ENCODE measurements at regions not wholly inside any gene's neighbourhood (a gene's known extent, or its start where the extent isn't known, plus 50 kb on each side); places are given as distances from the start of the nearest gene placed in this dataset.

GRCh38 chr11:123286761-123287160 lies 91.7 kb upstream of the CLMP start:
- no peak for TF ChIP-seq JUND (IDR thresholded peaks at IDR 0.05; ENCODE audit: low read depth)
- no peak for DNase-seq (ENCODE audit: low read depth in 1 of 2, low spot score in 1 of 2)
- in situ Hi-C loops (cut with HindIII; ENCODE audit: low pct_unique_long_range_greater_than_20kb, low sequenced_read_pairs), result no loop called here

- in situ Hi-C loops (cut with HindIII; ENCODE audit: low pct_unique_long_range_greater_than_20kb, low sequenced_read_pairs), result no loop called here
- no peak for TF ChIP-seq JUND (IDR thresholded peaks at IDR 0.05; ENCODE audit: low read depth)
- no peak for DNase-seq (ENCODE audit: low read depth in 1 of 2, low spot score in 1 of 2)
These were observed 91.2 kb upstream of the CLMP start for GRCh38 chr11:123286255-123286654.

DNA sequence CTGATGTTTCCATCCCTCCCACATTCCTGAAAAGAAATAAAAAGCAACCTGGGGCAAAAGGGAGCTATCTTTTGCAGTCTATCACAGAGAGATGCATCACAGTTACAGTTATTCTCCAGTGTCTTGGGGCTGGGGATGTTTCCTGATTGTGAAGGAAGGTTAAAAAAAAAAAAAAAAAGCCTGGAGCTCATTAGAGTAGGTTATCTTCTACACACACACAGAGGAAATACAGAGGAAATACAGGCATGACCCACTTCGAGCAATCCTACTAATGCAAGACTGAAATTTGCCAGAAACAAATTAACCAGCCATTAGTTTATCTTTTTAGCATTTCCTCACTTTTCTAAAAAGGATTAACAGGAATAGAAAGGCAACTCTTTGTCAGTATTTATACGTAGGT lies 89.4 kb upstream of the CLMP start:
- DNase-seq (ENCODE audit: low read depth in 1 of 2, low spot score in 1 of 2), result no peak
- TF ChIP-seq JUND (IDR thresholded peaks at IDR 0.05; ENCODE audit: low read depth), result no peak
- in situ Hi-C loops (cut with HindIII; ENCODE audit: low pct_unique_long_range_greater_than_20kb, low sequenced_read_pairs), result no loop called here

DNA sequence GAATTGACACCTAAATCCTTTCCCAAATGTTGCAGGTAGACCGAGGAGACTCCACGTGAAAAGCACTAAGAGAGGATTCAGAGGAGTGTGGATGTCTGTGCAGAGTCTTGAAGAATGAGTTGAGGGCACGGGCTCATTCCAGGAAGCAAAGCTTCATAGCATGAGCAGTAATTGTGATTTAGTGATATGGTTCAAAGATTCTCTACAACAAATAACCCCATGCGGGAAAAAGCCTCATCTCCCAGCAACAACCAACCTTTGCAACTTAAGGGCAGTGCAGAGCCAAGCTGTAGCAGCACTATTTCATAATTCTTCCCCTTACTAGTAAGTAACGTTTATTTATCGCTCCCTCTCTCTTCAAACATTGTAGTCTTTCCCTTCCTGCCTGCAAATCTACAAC lies 87.5 kb upstream of the CLMP start:
- no peak for DNase-seq (ENCODE audit: low read depth in 1 of 2, low spot score in 1 of 2)
- TF ChIP-seq JUND (IDR thresholded peaks at IDR 0.05; ENCODE audit: low read depth), result no peak
- in situ Hi-C loops (cut with HindIII; ENCODE audit: low pct_unique_long_range_greater_than_20kb, low sequenced_read_pairs), result no loop called here

GRCh38 chr11:123273616-123274015 lies 78.6 kb upstream of the CLMP start:
- no peak for TF ChIP-seq JUND (IDR thresholded peaks at IDR 0.05; ENCODE audit: low read depth)
- in situ Hi-C loops (cut with HindIII; ENCODE audit: low pct_unique_long_range_greater_than_20kb, low sequenced_read_pairs), result no loop called here
- DNase-seq (ENCODE audit: low read depth in 1 of 2, low spot score in 1 of 2), result no peak

- DNase-seq (ENCODE audit: low read depth in 1 of 2, low spot score in 1 of 2), result peak; percentile 57 to 62
- in situ Hi-C loops (cut with HindIII; ENCODE audit: low pct_unique_long_range_greater_than_20kb, low sequenced_read_pairs), result no loop called here
- TF ChIP-seq JUND (IDR thresholded peaks at IDR 0.05; ENCODE audit: low read depth), result no peak
These were observed 77.5 kb upstream of the CLMP start for GRCh38 chr11:123272565-123272964.

- no peak for DNase-seq (ENCODE audit: low read depth in 1 of 2, low spot score in 1 of 2)
These were observed 73.1 kb upstream of the CLMP start for GRCh38 chr11:123268156-123268555.

DNA sequence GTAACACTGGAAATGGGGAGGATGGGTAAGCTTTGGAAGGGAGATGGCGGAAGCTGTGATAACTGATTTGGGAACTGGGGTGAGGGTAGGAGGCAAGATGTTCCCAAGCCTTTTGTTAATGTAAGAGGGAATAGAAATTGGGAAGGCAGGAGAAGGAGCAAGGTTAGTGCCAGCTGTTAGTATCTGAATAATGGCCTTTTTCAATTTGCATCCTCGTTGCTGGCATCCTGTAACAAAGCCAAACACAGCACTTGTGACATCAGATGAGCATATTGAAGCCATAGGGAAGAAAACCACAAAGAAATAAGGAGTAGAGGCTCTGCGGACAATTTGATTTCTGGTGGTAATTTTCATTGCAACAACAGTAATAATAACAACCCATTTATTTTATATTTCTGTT lies 70.9 kb upstream of the CLMP start:
- in situ Hi-C loops (cut with HindIII; ENCODE audit: low pct_unique_long_range_greater_than_20kb, low sequenced_read_pairs), result no loop called here
- no peak for DNase-seq (ENCODE audit: low read depth in 1 of 2, low spot score in 1 of 2)
- TF ChIP-seq JUND (IDR thresholded peaks at IDR 0.05; ENCODE audit: low read depth), result no peak

More at GRCh38 chr11:123268156-123268555, 73.1 kb upstream of the CLMP start:
- no peak for TF ChIP-seq JUND (IDR thresholded peaks at IDR 0.05; ENCODE audit: low read depth)
- in situ Hi-C loops (cut with HindIII; ENCODE audit: low pct_unique_long_range_greater_than_20kb, low sequenced_read_pairs), result no loop called here

DNA sequence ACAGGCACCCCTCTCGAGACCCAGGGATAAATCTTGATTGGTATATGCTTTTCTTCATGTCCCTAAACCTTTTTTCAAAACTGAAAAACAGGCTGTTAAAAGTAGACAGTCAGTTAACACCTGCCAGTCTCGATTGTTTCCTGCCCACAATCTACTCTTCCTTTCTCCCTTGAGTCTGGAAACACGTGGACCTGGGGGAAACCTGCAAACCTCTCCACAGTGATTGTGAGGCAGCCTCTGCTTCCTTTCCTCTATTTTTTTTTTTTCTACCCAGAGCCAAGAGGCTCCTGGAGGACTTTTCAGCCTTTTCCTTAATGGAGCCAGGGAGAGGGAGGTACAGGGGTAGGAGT lies 69.4 kb upstream of the CLMP start:
- in situ Hi-C loops (cut with HindIII; ENCODE audit: low pct_unique_long_range_greater_than_20kb, low sequenced_read_pairs), result no loop called here
- no peak for DNase-seq (ENCODE audit: low read depth in 1 of 2, low spot score in 1 of 2)
- no peak for TF ChIP-seq JUND (IDR thresholded peaks at IDR 0.05; ENCODE audit: low read depth)

DNA sequence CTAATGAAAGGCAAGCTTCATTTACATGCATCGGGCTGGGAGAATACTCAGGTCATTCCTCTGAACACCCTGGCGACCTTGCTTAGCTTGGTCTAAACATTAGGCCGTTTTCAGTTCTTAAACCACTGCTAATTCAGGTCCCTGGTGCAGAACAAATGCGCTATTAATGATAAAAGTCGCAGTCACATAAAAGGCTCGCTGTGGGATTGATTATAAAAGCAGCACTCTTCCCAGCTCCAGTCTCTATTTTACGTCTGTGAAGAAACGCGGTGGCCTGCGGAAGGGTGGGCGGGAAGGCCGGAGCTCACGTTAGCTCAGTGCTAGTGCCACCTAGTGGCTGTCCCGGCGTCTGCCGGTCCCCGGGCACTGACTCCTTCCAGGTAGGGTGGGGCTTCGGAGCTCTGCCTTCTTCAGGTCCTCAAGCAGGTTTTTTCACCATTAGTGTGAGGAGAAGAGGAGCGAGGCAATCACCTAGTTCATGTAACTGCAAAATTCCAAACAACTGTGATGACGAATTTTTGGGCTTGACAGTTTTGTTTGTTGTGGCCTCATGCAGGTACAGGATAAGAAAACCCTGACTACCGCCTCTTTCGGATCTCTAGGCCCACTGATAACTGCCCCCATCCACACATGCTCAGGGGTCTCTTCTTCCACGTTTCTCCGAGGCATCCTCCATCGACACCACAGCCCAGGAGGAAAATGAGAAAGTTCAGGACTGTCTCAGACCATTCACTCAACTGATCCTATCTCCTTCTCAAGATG lies 66.5 kb upstream of the CLMP start:
- DNase-seq (ENCODE audit: low read depth in 1 of 2, low spot score in 1 of 2), result peak; percentile 84 to 94
- in situ Hi-C loops (cut with HindIII; ENCODE audit: low pct_unique_long_range_greater_than_20kb, low sequenced_read_pairs), result no loop called here
- TF ChIP-seq JUND (IDR thresholded peaks at IDR 0.05; ENCODE audit: low read depth), result no peak

DNA sequence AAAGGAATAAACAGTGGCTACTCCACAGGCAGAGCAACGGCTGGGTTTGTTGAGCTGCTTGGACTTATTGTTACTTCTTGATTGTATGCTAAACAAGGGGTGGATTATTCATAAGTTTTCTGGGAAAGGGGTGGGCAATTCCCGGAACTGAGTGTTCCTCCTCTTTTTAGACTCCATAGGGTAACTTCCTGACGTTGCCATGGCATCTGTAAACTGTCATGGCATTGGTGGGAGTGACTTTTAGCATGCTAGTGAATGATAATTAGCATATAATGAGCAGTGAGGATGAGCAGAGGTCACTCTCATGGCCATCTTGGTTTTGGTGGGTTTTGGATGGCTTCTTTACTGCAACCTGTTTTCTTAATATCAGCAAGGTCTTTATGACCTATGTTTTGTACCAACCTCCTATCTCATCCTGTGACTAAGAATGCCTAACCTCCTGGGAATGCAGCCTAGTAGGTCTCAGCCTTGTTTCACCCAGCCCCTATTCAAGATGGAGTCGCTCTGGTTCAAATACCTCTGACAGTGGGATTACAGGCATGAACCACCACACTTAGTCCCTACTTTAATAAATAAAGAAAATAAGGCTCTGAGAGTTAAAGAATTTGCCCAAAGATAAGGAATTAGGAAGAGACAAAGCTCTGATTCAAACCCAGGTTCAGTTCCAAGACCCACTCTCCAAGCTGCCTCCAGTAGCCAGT lies 65.6 kb upstream of the CLMP start:
- DNase-seq (ENCODE audit: low read depth in 1 of 2, low spot score in 1 of 2), result no peak
- no peak for TF ChIP-seq JUND (IDR thresholded peaks at IDR 0.05; ENCODE audit: low read depth)
- in situ Hi-C loops (cut with HindIII; ENCODE audit: low pct_unique_long_range_greater_than_20kb, low sequenced_read_pairs), result no loop called here

DNA sequence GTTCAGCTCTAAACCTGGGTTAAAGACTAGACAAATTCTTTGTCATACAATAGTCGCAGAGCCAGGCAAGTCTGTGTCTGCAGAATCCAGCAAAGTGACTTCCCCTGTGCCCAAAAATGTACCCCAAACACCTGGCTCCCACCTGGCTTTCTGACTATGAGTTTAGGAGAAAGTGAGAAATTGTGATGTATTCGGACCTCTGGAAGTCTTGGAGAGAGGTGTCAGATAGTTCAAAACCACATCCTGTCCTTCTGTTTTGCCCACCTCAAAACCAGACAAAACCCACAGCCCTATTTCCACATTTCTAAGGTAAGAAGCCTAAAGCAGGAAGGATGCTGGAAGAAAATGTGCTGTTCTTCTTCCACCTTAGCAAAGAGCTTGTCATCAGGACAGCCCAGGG lies 63.8 kb upstream of the CLMP start:
- TF ChIP-seq JUND (IDR thresholded peaks at IDR 0.05; ENCODE audit: low read depth), result no peak
- in situ Hi-C loops (cut with HindIII; ENCODE audit: low pct_unique_long_range_greater_than_20kb, low sequenced_read_pairs), result no loop called here
- no peak for DNase-seq (ENCODE audit: low read depth in 1 of 2, low spot score in 1 of 2)

DNA sequence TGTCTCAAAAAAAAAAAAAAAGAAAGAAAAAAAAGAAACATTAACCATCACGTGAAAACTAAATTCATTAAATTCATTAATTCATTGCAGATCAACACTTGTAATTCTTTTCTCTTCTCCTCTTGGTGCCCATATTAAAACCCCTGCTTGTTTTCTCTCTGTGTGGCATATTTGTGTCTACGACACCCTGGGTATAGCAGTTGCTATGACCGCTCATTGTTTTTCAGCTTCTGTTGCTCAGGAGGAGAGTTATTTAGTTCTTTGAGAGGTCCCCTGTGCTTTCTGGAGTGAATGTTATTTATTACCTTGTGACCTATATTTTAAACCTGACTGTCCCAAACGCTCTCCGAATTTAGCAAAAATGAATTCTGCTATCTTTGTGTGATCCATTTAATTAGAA lies 62.3 kb upstream of the CLMP start:
- no peak for DNase-seq (ENCODE audit: low read depth in 1 of 2, low spot score in 1 of 2)
- in situ Hi-C loops (cut with HindIII; ENCODE audit: low pct_unique_long_range_greater_than_20kb, low sequenced_read_pairs), result no loop called here
- TF ChIP-seq JUND (IDR thresholded peaks at IDR 0.05; ENCODE audit: low read depth), result no peak
